ENCODE measurements at regions not wholly inside any gene's neighbourhood (a gene's known extent, or its start where the extent isn't known, plus 50 kb on each side); places are given as distances from the start of the nearest gene placed in this dataset.

GRCh38 chr10:20963721-20964595 lies 66.8 kb upstream of the NEBL start:
- no peak for DNase-seq

- no peak for DNase-seq
Measured at GRCh38 chr10:20963056-20963455, 65.9 kb upstream of the NEBL start.

GRCh38 chr10:20962165-20962564 lies 65.1 kb upstream of the NEBL start:
- DNase-seq: no peak

GRCh38 chr10:20959242-20959641 lies 62.1 kb upstream of the NEBL start:
- DNase-seq: no peak

GRCh38 chr10:20958764-20959163 lies 61.7 kb upstream of the NEBL start:
- DNase-seq: no peak

GRCh38 chr10:20958225-20958624 lies 61.1 kb upstream of the NEBL start:
- no peak for DNase-seq

- no peak for DNase-seq
Measured at GRCh38 chr10:20957744-20958143, 60.6 kb upstream of the NEBL start.

- DNase-seq: no peak
Measured at GRCh38 chr10:20956843-20957242, 59.7 kb upstream of the NEBL start.

GRCh38 chr10:20955355-20955893 lies 58.3 kb upstream of the NEBL start:
- DNase-seq: no peak

GRCh38 chr10:20954519-20954918 lies 57.4 kb upstream of the NEBL start:
- DNase-seq: no peak

- no peak for DNase-seq
Measured at GRCh38 chr10:20953120-20953519, 56.0 kb upstream of the NEBL start.

- DNase-seq: no peak
Measured at GRCh38 chr10:20949967-20950366, 52.9 kb upstream of the NEBL start.

- DNase-seq: no peak
Measured at GRCh38 chr10:20948686-20949327, 51.7 kb upstream of the NEBL start.
